GM12878 (cell line): ENCODE measurements at regions not wholly inside any gene's neighbourhood (a gene's known extent, or its start where the extent isn't known, plus 50 kb on each side); places are given as distances from the start of the nearest gene placed in this dataset.
A peak's percentile ranks its signal among the peaks of the same experiment; 100 is the strongest.

Experiments used
- ATAC-seq: fragments of 200-7000 bp; cut with Tn5 transposase; 3 replicates; pipeline ENCODE4 v1.9.1; 2020; ENCODE audit warnings: mild to moderate bottlenecking, moderate library complexity
- BruUV-seq: library from RNA; stranded (reverse); fragments of 400-500 nt; replicated peaks from 2 replicates; lab custom pipeline; 2021; lab: Mats Ljungman, UMichigan
- CTCF ChIA-PET: fragments of 300-600 bp; sonication (Branson Sonifier 250); formaldehyde crosslinking; extraction: SDS; loops from one replicate; lab custom pipeline; 2021; ENCODE audit warnings: inconsistent platforms; lab: Yijun Ruan, JAX
- POLR2A ChIA-PET: fragments of 350-600 bp; formaldehyde crosslinking; extraction: SDS; loops from one replicate; lab custom pipeline; 2021; ENCODE audit warnings: inconsistent platforms; lab: Charles Lee
- RAD21 ChIA-PET: fragments of 300-600 bp; sonication (Branson Sonifier 250); formaldehyde crosslinking; loops from one replicate; lab custom pipeline; 2023; ENCODE audit warnings: antibody characterized with exemption; ENCODE audit not compliant: unreplicated experiment; lab: Charles Lee
- SMC1A ChIA-PET: fragments of 300-600 bp; sonication (Branson Sonifier 250); formaldehyde crosslinking; loops from one replicate; lab custom pipeline; 2023; ENCODE audit not compliant: unreplicated experiment, uncharacterized antibody; lab: Charles Lee
- DNase-seq: peaks from one replicate; pipeline ENCODE4 v3.0.0-alpha.2; 2011; ENCODE audit warnings: low read depth, low spot score
- FAIRE-seq: peaks from 3 replicates; lab custom pipeline; 2011; peaks lifted over from hg19 to GRCh38; lab: Jason Lieb, UNC
- H2AFZ ChIP-seq: 2 replicates; pipeline ENCODE4 v1.6.0; 2011; ENCODE audit warnings: low read depth, low read length, control low read depth; ENCODE audit not compliant: control insufficient read depth
- H3K27ac ChIP-seq: 2 replicates; pipeline ENCODE4 v1.5.1; 2011; ENCODE audit warnings: control low read depth; ENCODE audit not compliant: control insufficient read depth, insufficient read depth
- H3K27me3 ChIP-seq, 2 experiments: replicated peaks in 1 of 2; 2 replicates each; pipeline versions ENCODE4 v1.6.0 to v1.6.1; 2011; ENCODE audit warnings: low read length in 1 of 2; ENCODE audit not compliant: control insufficient read depth in 2 of 2, insufficient read depth in 2 of 2
- H3K36me3 ChIP-seq, 2 experiments: 2 replicates each; pipeline ENCODE4 v1.5.1; 2011; ENCODE audit warnings: low read length in 1 of 2; ENCODE audit not compliant: control insufficient read depth in 2 of 2, insufficient read depth in 2 of 2
- H3K4me1 ChIP-seq: 2 replicates; pipeline ENCODE4 v1.6.1; 2011; ENCODE audit warnings: mild to moderate bottlenecking, low read length, moderate library complexity, mixed read lengths; ENCODE audit not compliant: control insufficient read depth, insufficient read depth
- H3K4me2 ChIP-seq: 2 replicates; pipeline ENCODE4 v1.6.0; 2011; ENCODE audit warnings: control low read depth; ENCODE audit not compliant: control insufficient read depth, insufficient read depth
- H3K4me3 ChIP-seq: fragments of 200-600 bp; sonication (generic); 2 replicates; pipeline ENCODE4 v1.5.1; 2016
- H3K79me2 ChIP-seq: 2 replicates; pipeline ENCODE4 v1.6.0; 2011; ENCODE audit warnings: low read length; ENCODE audit not compliant: control insufficient read depth, insufficient read depth
- H3K9ac ChIP-seq: 2 replicates; pipeline ENCODE4 v1.8.0; 2011; ENCODE audit warnings: low read length, control low read depth, mixed read lengths; ENCODE audit not compliant: control insufficient read depth, insufficient read depth
- H3K9me3 ChIP-seq: replicated peaks from 3 replicates; pipeline ENCODE4 v1.5.1; 2011; ENCODE audit warnings: mild to moderate bottlenecking, low read length; ENCODE audit not compliant: control insufficient read depth, insufficient read depth
- H4K20me1 ChIP-seq: 2 replicates; pipeline ENCODE4 v1.6.0; 2011; ENCODE audit not compliant: control insufficient read depth, insufficient read depth
- ATF2 ChIP-seq: IDR thresholded peaks from 2 replicates; pipeline ENCODE4 v1.6.1; 2012; ENCODE audit warnings: low read length, inconsistent platforms
- ATF3 ChIP-seq: IDR thresholded peaks from 2 replicates; pipeline ENCODE4 v1.6.1; 2011; ENCODE audit warnings: low read depth, mild to moderate bottlenecking, low read length, moderate library complexity, borderline replicate concordance; ENCODE audit errors: extremely low read depth
- BHLHE40 ChIP-seq, 2 experiments: fragments of 450-650 bp in 1 of 2; IDR thresholded peaks; 2 replicates each; pipeline ENCODE4 v1.6.1; 2011 to 2017; ENCODE audit warnings: low read depth in 2 of 2, borderline replicate concordance in 1 of 2, improper control_type of control experiment in 1 of 2, low read length in 1 of 2, mild to moderate bottlenecking in 1 of 2
- CHD1 ChIP-seq: IDR thresholded peaks from 2 replicates; pipeline ENCODE4 v1.6.1; 2012; ENCODE audit warnings: low read depth, low read length, improper control_type of control experiment
- CHD2 ChIP-seq: IDR thresholded peaks from 2 replicates; pipeline ENCODE4 v1.6.1; 2011; ENCODE audit warnings: low read depth, low read length, improper control_type of control experiment, borderline replicate concordance
- HDGF ChIP-seq: fragments of 450-650 bp; IDR thresholded peaks from 2 replicates; pipeline ENCODE4 v1.6.1; 2016; ENCODE audit warnings: antibody characterized with exemption
- IRF4 ChIP-seq: IDR thresholded peaks from 2 replicates; pipeline ENCODE4 v1.6.1; 2011; ENCODE audit warnings: low read depth, low read length
- MEF2B ChIP-seq: fragments of 450-650 bp; IDR thresholded peaks from 2 replicates; pipeline ENCODE4 v1.6.1; 2018; ENCODE audit warnings: mild to moderate bottlenecking, moderate library complexity; ENCODE audit not compliant: partially characterized antibody, poor library complexity, severe bottlenecking
- NBN ChIP-seq: fragments of 450-650 bp; IDR thresholded peaks from 2 replicates; pipeline ENCODE4 v1.6.1; 2016
- PKNOX1 ChIP-seq: fragments of 450-650 bp; IDR thresholded peaks from 2 replicates; pipeline ENCODE4 v1.6.1; 2016; ENCODE audit warnings: mild to moderate bottlenecking
- POLR2AphosphoS2 ChIP-seq: IDR thresholded peaks from 2 replicates; pipeline ENCODE4 v1.6.1; 2011; ENCODE audit warnings: low read depth, mild to moderate bottlenecking, low read length, improper control_type of control experiment, moderate library complexity
- RELB ChIP-seq: fragments of 450-650 bp; IDR thresholded peaks from 2 replicates; pipeline ENCODE4 v1.6.1; 2017; ENCODE audit warnings: low read depth, mild to moderate bottlenecking, moderate library complexity
- RUNX3 ChIP-seq: IDR thresholded peaks from 2 replicates; pipeline ENCODE4 v1.6.1; 2012; ENCODE audit warnings: low read length, inconsistent platforms
- SIX5 ChIP-seq: IDR thresholded peaks from 2 replicates; pipeline ENCODE4 v1.6.1; 2011; ENCODE audit warnings: mild to moderate bottlenecking, low read depth, low read length, moderate library complexity; ENCODE audit not compliant: severe bottlenecking
- TAF1 ChIP-seq: IDR thresholded peaks from 2 replicates; pipeline ENCODE4 v1.6.1; 2011; ENCODE audit warnings: mild to moderate bottlenecking, low read depth, low read length, borderline replicate concordance
- ZBED1 ChIP-seq: IDR thresholded peaks from 2 replicates; pipeline ENCODE4 v1.6.1; 2016; ENCODE audit warnings: borderline replicate concordance
- ZNF24 ChIP-seq: fragments of 450-650 bp; IDR thresholded peaks from 2 replicates; pipeline ENCODE4 v1.6.1; 2017; ENCODE audit warnings: antibody characterized with exemption, mild to moderate bottlenecking
- WGBS: methylation state at CpG from one replicate; pipeline ENCODE4 v1.1.6; 2016; ENCODE audit warnings: low lambda C conversion rate; ENCODE audit not compliant: insufficient replicate concordance, insufficient coverage; ENCODE audit errors: missing lambda C conversion rate; 5-methylcytosine and 5-hydroxymethylcytosine counted together
- in situ Hi-C: fragments of 300-500 bp; cut with MboI; formaldehyde crosslinking; loops from 9 replicates; pipeline ENCODE4 v1.14.3; 2018; ENCODE audit warnings: mixed read lengths
- intact Hi-C: fragments of 100-400 bp; cut with micrococcal nuclease; formaldehyde crosslinking; loops from one replicate; pipeline ENCODE4 v1.14.2; 2022; ENCODE audit not compliant: unreplicated experiment

GRCh38 chr17:72424505-72425117 lies 303.8 kb downstream of the SOX9 start (continued):
- TF ChIP-seq IRF4 (no peak), CHD2 (0 out of 2 replicates have a peak, but pooled peaks have one; percentile 23), POLR2AphosphoS2 (0 out of 2 replicates have a peak, but pooled peaks have one; percentile 34), HDGF (peak; percentile 94)

GRCh38 chr17:72425133-72425793 lies 304.4 kb downstream of the SOX9 start:
- DNase-seq (no peak), FAIRE-seq (no peak), ATAC-seq (peak; percentile 2)
- in situ Hi-C loops (loop anchor here (5.0 to 10.0 kb wide), 2 partner anchors 37 to 300 kb away; partner anchors contain the start of gene SOX9), intact Hi-C loops (no loop called here)
- ChIA-PET CTCF (interaction anchor here (0.5 to 9.8 kb wide), 13 partner anchors 12 to 132 kb away, joined by 3 to 101 read pairs (median 4); no protein-coding TSS in a partner anchor), SMC1A (interaction anchor here (0.6 to 12.7 kb wide), 17 partner anchors 9 to 304 kb away, joined by 3 to 335 read pairs (median 7); partner anchors contain the start of gene SOX9), RAD21 (interaction anchor here (0.7 to 11.4 kb wide), 15 partner anchors 10 to 420 kb away, joined by 3 to 361 read pairs (median 4); partner anchors contain the start of gene SOX9), POLR2A (interaction anchor here (0.7 to 9.6 kb wide), 14 partner anchors 14 to 420 kb away, joined by 3 to 170 read pairs (median 5); partner anchors contain the start of gene SOX9)
- Histone ChIP-seq H3K27me3 (no peaks in the 10 kb centered on the region), H4K20me1 (no peaks in the 10 kb centered on the region), H3K9ac (peak overlapping the region; percentile 76), H3K4me1 (peaks cover 51% of the 10 kb centered on the region), H3K9me3 (no peaks in the 10 kb centered on the region), H3K36me3 (peaks cover 0 to 2% of the 10 kb centered on the region in 2 experiments; a peak in 1 of 4 replicates), H3K79me2 (peaks cover 22% of the 10 kb centered on the region), H3K27ac (peak overlapping the region; percentile 95), H2AFZ (peak overlapping the region; percentile 54), H3K4me3 (peak overlapping the region; percentile 49), H3K4me2 (peak overlapping the region; percentile 48; the same call in 1 of the 2 replicates)
- 64% methylated on average over 7 of the region's 7 CpGs for WGBS
- BruUV-seq: no TSS peak
- TF ChIP-seq RELB (peak; percentile 43; the same call in 1 of the 2 replicates), ZNF24 (peak; percentile 97), SIX5 (no peak), ZBED1 (peak; percentile 65; the same call in 1 of the 2 replicates), NBN (no peak), MEF2B (peak; percentile 83), RUNX3 (peak; percentile 56; the same call in 1 of the 2 replicates), ATF3 (no peak), CHD1 (no peak; the same call in 1 of the 2 replicates), TAF1 (peak; percentile 54; the same call in 1 of the 2 replicates), ATF2 (peak; percentile 85), PKNOX1 (peak; percentile 2; the same call in 1 of the 2 replicates), BHLHE40 (IDR thresholded peaks at IDR 0.05; ENCODE audit: borderline replicate concordance in 1 of 2, low read depth in 2 of 2, low read length in 1 of 2) (peak; percentile 80 to 87)
